Ishikawa (cell line): ENCODE measurements at regions not wholly inside any gene's neighbourhood (a gene's known extent, or its start where the extent isn't known, plus 50 kb on each side); places are given as distances from the start of the nearest gene placed in this dataset.

Experiments
- CEBPB ChIP-seq: IDR thresholded peaks from 2 replicates; pipeline ENCODE4 v1.6.1; 2012
- EGR1 ChIP-seq: IDR thresholded peaks from 2 replicates; pipeline ENCODE4 v1.6.1; 2012
- EP300 ChIP-seq: IDR thresholded peaks from 2 replicates; pipeline ENCODE4 v1.6.1; 2012; ENCODE audit warnings: borderline replicate concordance
- FOXM1 ChIP-seq: IDR thresholded peaks from 2 replicates; pipeline ENCODE4 v1.6.1; 2012; ENCODE audit warnings: low read depth, borderline replicate concordance
- NFIC ChIP-seq: IDR thresholded peaks from 2 replicates; pipeline ENCODE4 v1.6.1; 2012
- RAD21 ChIP-seq: IDR thresholded peaks from 2 replicates; pipeline ENCODE4 v1.6.1; 2012; ENCODE audit warnings: low read depth
- REST ChIP-seq: IDR thresholded peaks from 2 replicates; pipeline ENCODE4 v1.6.1; 2012; ENCODE audit warnings: low read depth, mild to moderate bottlenecking
- TAF1 ChIP-seq: IDR thresholded peaks from 2 replicates; pipeline ENCODE4 v1.6.1; 2012; ENCODE audit warnings: low read depth, mild to moderate bottlenecking
- TCF12 ChIP-seq: IDR thresholded peaks from 2 replicates; pipeline ENCODE4 v1.6.1; 2012; ENCODE audit warnings: low read depth
- TEAD4 ChIP-seq: IDR thresholded peaks from 2 replicates; pipeline ENCODE4 v1.6.1; 2012
- YY1 ChIP-seq: IDR thresholded peaks from 2 replicates; pipeline ENCODE4 v1.6.1; 2012; ENCODE audit warnings: low read depth
- ZBTB7A ChIP-seq: IDR thresholded peaks from 2 replicates; pipeline ENCODE4 v1.6.1; 2012; ENCODE audit warnings: low read depth
- TF ChIP-seq, protein P1 (sequence below): IDR thresholded peaks from 2 replicates; pipeline ENCODE4 v1.6.1; 2012
- TF ChIP-seq, protein P2 (sequence below): IDR thresholded peaks from 2 replicates; pipeline ENCODE4 v1.6.1; 2012

DNA sequence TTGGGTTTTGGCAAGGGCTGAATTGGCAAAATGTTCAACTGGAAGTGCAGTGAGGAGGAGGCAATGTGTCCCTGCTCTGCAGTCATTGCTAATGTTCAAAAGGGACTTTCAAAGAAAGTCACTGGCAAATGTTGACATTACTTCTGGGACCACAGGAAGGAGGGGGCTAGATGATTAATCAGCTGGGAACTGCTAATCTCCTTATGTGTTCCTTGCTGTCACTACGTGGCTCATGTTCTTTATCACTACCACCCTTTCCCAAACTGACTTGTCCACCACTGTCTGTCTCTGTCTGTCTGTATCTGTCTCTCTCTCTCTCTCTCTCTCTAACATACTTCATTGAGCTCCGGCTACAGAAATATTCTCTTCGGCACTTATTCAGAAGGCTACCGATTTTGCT is 86.9 kb upstream of the MTPN start:
- TF ChIP-seq TEAD4 (no peak), YY1 (no peak), RAD21 (no peak), REST (no peak), TCF12 (no peak), EGR1 (no peak), TAF1 (no peak), EP300 (no peak), ZBTB7A (no peak), FOXM1 (no peak), NFIC (no peak), CEBPB (no peak)
- TF ChIP-seq, protein P1, sequence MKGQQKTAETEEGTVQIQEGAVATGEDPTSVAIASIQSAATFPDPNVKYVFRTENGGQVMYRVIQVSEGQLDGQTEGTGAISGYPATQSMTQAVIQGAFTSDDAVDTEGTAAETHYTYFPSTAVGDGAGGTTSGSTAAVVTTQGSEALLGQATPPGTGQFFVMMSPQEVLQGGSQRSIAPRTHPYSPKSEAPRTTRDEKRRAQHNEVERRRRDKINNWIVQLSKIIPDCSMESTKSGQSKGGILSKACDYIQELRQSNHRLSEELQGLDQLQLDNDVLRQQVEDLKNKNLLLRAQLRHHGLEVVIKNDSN = no peak
- TF ChIP-seq, protein P2, sequence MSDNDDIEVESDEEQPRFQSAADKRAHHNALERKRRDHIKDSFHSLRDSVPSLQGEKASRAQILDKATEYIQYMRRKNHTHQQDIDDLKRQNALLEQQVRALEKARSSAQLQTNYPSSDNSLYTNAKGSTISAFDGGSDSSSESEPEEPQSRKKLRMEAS = no peak
